ENCODE measurements at regions not wholly inside any gene's neighbourhood (a gene's known extent, or its start where the extent isn't known, plus 50 kb on each side); places are given as distances from the start of the nearest gene placed in this dataset.

GRCh38 chr13:39900106-39900750 is 244.8 kb downstream of the COG6 start:
- no peak overlapping the region for H3K4me3 ChIP-seq (replicated peaks in 1 of 4; ENCODE audit: control extremely low read depth in 1 of 4, insufficient read depth in 1 of 4, low read depth in 3 of 4, low read length in 4 of 4)
- DNase-seq (ENCODE audit: low read depth in 2 of 2), result peak; percentile 63 to 74
- H3K27ac ChIP-seq (ENCODE audit: insufficient read depth, low read length), result no peak overlapping the region

GRCh38 chr13:39904959-39905358 is 249.5 kb downstream of the COG6 start:
- no peaks in the 10 kb centered on the region for H3K27me3 ChIP-seq (ENCODE audit: control insufficient read depth, insufficient read depth, low read length)

More at GRCh38 chr13:39900106-39900750, 244.8 kb downstream of the COG6 start:
- TF ChIP-seq CTCF (conservative IDR thresholded peaks at IDR 0.05 in 1 of 2, IDR thresholded peaks at IDR 0.05 in 1 of 2; ENCODE audit: low read depth in 1 of 2, low read length in 2 of 2) (no peak), EZH2 (IDR thresholded peaks at IDR 0.05; ENCODE audit: low read length, missing control alignments) (no peak)
- Histone ChIP-seq H3K4me1 (ENCODE audit: control insufficient read depth, extremely low read depth, insufficient read depth, low read length) (no peaks in the 10 kb centered on the region), H3K9ac (ENCODE audit: insufficient read depth, low read length) (no peak overlapping the region), H3K27me3 (ENCODE audit: control insufficient read depth, insufficient read depth, low read length) (no peaks in the 10 kb centered on the region), H3K4me2 (ENCODE audit: extremely low read depth, insufficient read depth, low read length) (no peak overlapping the region), H3K79me2 (ENCODE audit: control insufficient read depth, insufficient read depth, low read length) (no peaks in the 10 kb centered on the region), H3K36me3 (ENCODE audit: control insufficient read depth, insufficient read depth, low read length) (no peaks in the 10 kb centered on the region), H2AFZ (ENCODE audit: low read length) (no peak overlapping the region), H4K20me1 (ENCODE audit: control insufficient read depth, extremely low read depth, insufficient read depth, low read length) (no peaks in the 10 kb centered on the region), H3K9me3 (ENCODE audit: control insufficient read depth, insufficient read depth, low read depth, low read length) (no peaks in the 10 kb centered on the region)

GRCh38 chr13:39909634-39910033 is 254.2 kb downstream of the COG6 start:
- no peaks in the 10 kb centered on the region for H3K4me1 ChIP-seq (ENCODE audit: control insufficient read depth, extremely low read depth, insufficient read depth, low read length)
- H3K9ac ChIP-seq (ENCODE audit: insufficient read depth, low read length), result no peak overlapping the region
- H3K4me3 ChIP-seq (replicated peaks in 1 of 4; ENCODE audit: control extremely low read depth in 1 of 4, insufficient read depth in 1 of 4, low read depth in 3 of 4, low read length in 4 of 4), result no peak overlapping the region
- no peak overlapping the region for H2AFZ ChIP-seq (ENCODE audit: low read length)
- TF ChIP-seq EZH2 (IDR thresholded peaks at IDR 0.05; ENCODE audit: low read length, missing control alignments) (no peak), CTCF (conservative IDR thresholded peaks at IDR 0.05 in 1 of 2, IDR thresholded peaks at IDR 0.05 in 1 of 2; ENCODE audit: low read depth in 1 of 2, low read length in 2 of 2) (no peak)
- no peak overlapping the region for H3K4me2 ChIP-seq (ENCODE audit: extremely low read depth, insufficient read depth, low read length)
- H3K27me3 ChIP-seq (ENCODE audit: control insufficient read depth, insufficient read depth, low read length), result no peaks in the 10 kb centered on the region
- H3K9me3 ChIP-seq (ENCODE audit: control insufficient read depth, insufficient read depth, low read depth, low read length), result no peaks in the 10 kb centered on the region
- no peaks in the 10 kb centered on the region for H3K36me3 ChIP-seq (ENCODE audit: control insufficient read depth, insufficient read depth, low read length)
- H3K79me2 ChIP-seq (ENCODE audit: control insufficient read depth, insufficient read depth, low read length), result no peaks in the 10 kb centered on the region
- H4K20me1 ChIP-seq (ENCODE audit: control insufficient read depth, extremely low read depth, insufficient read depth, low read length), result no peaks in the 10 kb centered on the region
- no peak for DNase-seq (ENCODE audit: low read depth in 2 of 2)
- H3K27ac ChIP-seq (ENCODE audit: insufficient read depth, low read length), result no peak overlapping the region

More at GRCh38 chr13:39904959-39905358, 249.5 kb downstream of the COG6 start:
- no peaks in the 10 kb centered on the region for H3K36me3 ChIP-seq (ENCODE audit: control insufficient read depth, insufficient read depth, low read length)
- no peak overlapping the region for H3K9ac ChIP-seq (ENCODE audit: insufficient read depth, low read length)
- no peak overlapping the region for H3K27ac ChIP-seq (ENCODE audit: insufficient read depth, low read length)
- no peaks in the 10 kb centered on the region for H3K9me3 ChIP-seq (ENCODE audit: control insufficient read depth, insufficient read depth, low read depth, low read length)
- H3K4me2 ChIP-seq (ENCODE audit: extremely low read depth, insufficient read depth, low read length), result no peak overlapping the region
- H3K4me1 ChIP-seq (ENCODE audit: control insufficient read depth, extremely low read depth, insufficient read depth, low read length), result no peaks in the 10 kb centered on the region
- H3K79me2 ChIP-seq (ENCODE audit: control insufficient read depth, insufficient read depth, low read length), result no peaks in the 10 kb centered on the region
- TF ChIP-seq EZH2 (IDR thresholded peaks at IDR 0.05; ENCODE audit: low read length, missing control alignments), result no peak
- TF ChIP-seq CTCF (conservative IDR thresholded peaks at IDR 0.05 in 1 of 2, IDR thresholded peaks at IDR 0.05 in 1 of 2; ENCODE audit: low read depth in 1 of 2, low read length in 2 of 2), result no peak
- no peak for DNase-seq (ENCODE audit: low read depth in 2 of 2)
- H2AFZ ChIP-seq (ENCODE audit: low read length), result no peak overlapping the region
- no peaks in the 10 kb centered on the region for H4K20me1 ChIP-seq (ENCODE audit: control insufficient read depth, extremely low read depth, insufficient read depth, low read length)
- H3K4me3 ChIP-seq (replicated peaks in 1 of 4; ENCODE audit: control extremely low read depth in 1 of 4, insufficient read depth in 1 of 4, low read depth in 3 of 4, low read length in 4 of 4), result no peak overlapping the region

All from fibroblast of lung (primary cell).